B cell (primary cell): ENCODE measurements at regions not wholly inside any gene's neighbourhood (a gene's known extent, or its start where the extent isn't known, plus 50 kb on each side); places are given as distances from the start of the nearest gene placed in this dataset.

Experiments used
- ATAC-seq: fragments of 200-7000 bp; cut with Tn5 transposase; one replicate; pipeline ENCODE4 v1.10.0; 2021; ENCODE audit warnings: low read depth, mild to moderate bottlenecking, moderate number of reproducible peaks, moderate library complexity
- CTCF ChIA-PET: fragments of 350-600 bp; sonication (Branson Sonifier 250); formaldehyde crosslinking; loops from one replicate; lab custom pipeline; 2021; ENCODE audit warnings: antibody characterized with exemption, inconsistent platforms; lab: Charles Lee
- POLR2A ChIA-PET: fragments of 350-600 bp; sonication (Branson Sonifier 250); formaldehyde crosslinking; loops from one replicate; lab custom pipeline; 2021; ENCODE audit warnings: antibody characterized with exemption; lab: Charles Lee
- DNase-seq: peaks from one replicate; pipeline ENCODE4 v3.0.0; 2013
- H2AFZ ChIP-seq: 2 replicates; pipeline ENCODE4 v1.6.1; 2012; ENCODE audit warnings: mild to moderate bottlenecking, low read depth, low read length; ENCODE audit not compliant: insufficient read depth, poor library complexity, severe bottlenecking
- H3K27ac ChIP-seq, 2 donors: 1 replicate in 1 of 2; 2 replicates in 1 of 2; pipeline ENCODE4 v1.5.1; 2012 to 2013; ENCODE audit warnings: low read length in 2 of 2, mild to moderate bottlenecking in 2 of 2, moderate library complexity in 1 of 2
- H3K27me3 ChIP-seq, 4 experiments: fragments of 200-600 bp in 1 of 4; sonication (generic) in 1 of 4; replicated peaks in 1 of 4; 1 replicate in 2 of 4; 2 replicates in 2 of 4; pipeline versions ENCODE4 v1.6.1 to v1.7.0; 2013 to 2016; ENCODE audit warnings: low read length in 3 of 4, mild to moderate bottlenecking in 2 of 4, mixed read lengths in 1 of 4, moderate library complexity in 1 of 4; ENCODE audit not compliant: insufficient read depth in 4 of 4, control insufficient read depth in 3 of 4; ENCODE audit errors: control extremely low read depth in 1 of 4
- H3K36me3 ChIP-seq, 2 experiments: replicated peaks in 1 of 2; 1 replicate in 1 of 2; 2 replicates in 1 of 2; pipeline versions ENCODE4 v1.6.1 to v1.7.1; 2013; ENCODE audit warnings: low read length in 1 of 2; ENCODE audit not compliant: insufficient read depth in 2 of 2, control insufficient read depth in 1 of 2; ENCODE audit errors: control extremely low read depth in 1 of 2, extremely low read depth in 1 of 2
- H3K4me1 ChIP-seq, 2 donors: fragments of 200-600 bp in 1 of 2; sonication (generic) in 1 of 2; 1 replicate in 1 of 2; 2 replicates in 1 of 2; pipeline versions ENCODE4 v1.5.1 to v1.6.1; 2013 to 2017; ENCODE audit warnings: low read length in 2 of 2; ENCODE audit not compliant: control insufficient read depth in 2 of 2, insufficient read depth in 2 of 2
- H3K4me2 ChIP-seq: replicated peaks from 2 replicates; pipeline ENCODE3; 2012; ENCODE audit warnings: mild to moderate bottlenecking, low read depth, low read length; ENCODE audit not compliant: poor library complexity, severe bottlenecking
- H3K4me3 ChIP-seq, 5 experiments: fragments of 200-600 bp in 1 of 5; sonication (generic) in 1 of 5; 1 replicate in 3 of 5; 2 replicates in 2 of 5; pipeline versions ENCODE4 v1.5.1 to v1.7.0; 2011 to 2016; ENCODE audit warnings: low read length in 4 of 5, mild to moderate bottlenecking in 4 of 5, low read depth in 2 of 5, control low read depth in 1 of 5, moderate library complexity in 1 of 5; ENCODE audit not compliant: insufficient read depth in 1 of 5; ENCODE audit errors: control extremely low read depth in 1 of 5, extremely low read depth in 1 of 5
- H3K79me2 ChIP-seq: fragments of 200-600 bp; sonication (generic); one replicate; pipeline ENCODE4 v1.6.0; 2016; ENCODE audit warnings: low read length; ENCODE audit not compliant: control insufficient read depth, insufficient read depth
- H3K9ac ChIP-seq: fragments of 200-600 bp; sonication (generic); 2 replicates; pipeline ENCODE4 v1.6.1; 2017; ENCODE audit warnings: mild to moderate bottlenecking, low read length, moderate library complexity
- H3K9me3 ChIP-seq, 3 donors: one replicate each; pipeline versions ENCODE4 v1.6.1 to v1.7.1; 2013; ENCODE audit warnings: low read length in 2 of 3; ENCODE audit not compliant: control insufficient read depth in 2 of 3, insufficient read depth in 1 of 3; ENCODE audit errors: control extremely low read depth in 1 of 3
- H4K20me1 ChIP-seq: 2 replicates; pipeline ENCODE4 v1.6.0; 2012; ENCODE audit warnings: mild to moderate bottlenecking, low read length; ENCODE audit not compliant: insufficient read depth, control insufficient read depth, poor library complexity, severe bottlenecking
- H3K27ac Mint-ChIP-seq: one replicate; pipeline ENCODE4 v1.8.0; 2021; ENCODE audit warnings: mixed read lengths
- H3K27me3 Mint-ChIP-seq: one replicate; pipeline ENCODE4 v1.8.0; 2021; ENCODE audit warnings: mixed read lengths
- H3K4me1 Mint-ChIP-seq: one replicate; pipeline ENCODE4 v1.8.0; 2021; ENCODE audit warnings: mixed read lengths
- H3K4me3 Mint-ChIP-seq: one replicate; pipeline ENCODE4 v1.8.0; 2021; ENCODE audit warnings: mixed read lengths
- H3K9me3 Mint-ChIP-seq: one replicate; pipeline ENCODE4 v1.8.0; 2022; ENCODE audit warnings: mixed read lengths; ENCODE audit not compliant: insufficient read depth
- EZH2 ChIP-seq: IDR thresholded peaks from 2 replicates; pipeline ENCODE4 v1.6.1; 2012; ENCODE audit warnings: borderline replicate concordance, low read depth, mild to moderate bottlenecking, moderate library complexity, low read length; ENCODE audit not compliant: insufficient read depth, poor library complexity, severe bottlenecking
- WGBS: methylation state at CpG from one replicate; pipeline ENCODE4 v1.1.5; 2013; ENCODE audit warnings: missing lambda C conversion rate; ENCODE audit not compliant: insufficient coverage; 5-methylcytosine and 5-hydroxymethylcytosine counted together
- intact Hi-C: fragments of 100-400 bp; cut with micrococcal nuclease; formaldehyde crosslinking; loops from one replicate; pipeline ENCODE4 v1.10.0; 2022
- TF ChIP-seq, protein P1 (sequence below): fragments of 200-600 bp; IDR thresholded peaks from one replicate; pipeline ENCODE4 v1.8.0; 2022; ENCODE audit warnings: antibody characterized with exemption, mild to moderate bottlenecking

DNA sequence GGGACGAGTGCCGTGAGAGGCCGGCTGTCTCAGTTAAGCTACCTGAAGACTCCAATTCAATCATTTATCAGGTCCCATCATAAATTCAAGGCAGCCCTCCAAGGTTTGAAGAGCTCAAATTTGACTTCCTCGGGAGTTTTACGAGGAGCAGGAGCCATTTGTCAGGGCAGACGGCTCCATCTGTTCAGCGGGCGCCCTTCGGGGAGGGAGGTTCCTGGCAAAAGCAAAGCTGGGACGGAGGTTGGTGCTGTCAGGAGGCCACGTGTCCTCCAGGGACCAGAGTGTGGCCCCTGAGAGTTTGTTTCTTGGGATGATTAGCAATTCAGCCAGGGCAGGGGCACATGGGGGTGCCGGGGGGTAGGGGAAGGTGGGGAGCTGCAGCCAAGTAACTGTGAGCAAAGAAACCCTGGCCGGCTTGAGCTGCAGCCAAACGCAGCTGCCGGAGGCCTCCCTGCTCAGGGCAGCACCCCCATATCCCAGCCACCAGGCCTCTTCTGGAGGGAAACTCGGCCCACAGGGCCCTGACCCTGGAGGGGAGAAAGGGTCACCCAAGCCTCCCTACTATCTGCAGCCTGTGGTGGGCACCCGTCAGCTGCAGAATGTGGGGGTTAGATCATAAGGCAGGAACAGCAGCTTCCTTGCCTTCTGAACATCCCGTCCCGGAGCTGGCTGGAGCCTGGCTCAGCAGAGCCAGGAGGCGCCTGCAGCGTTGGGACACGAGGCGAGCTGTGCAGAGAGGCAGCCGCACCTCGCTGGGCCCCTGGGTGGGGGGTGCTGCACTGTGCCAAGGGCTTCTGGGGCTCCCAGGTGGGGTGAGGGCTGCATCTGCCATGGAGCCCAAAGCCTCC, 63.6 kb upstream of the GATA5 start:
- no peak for TF ChIP-seq EZH2
- TF ChIP-seq, protein P1, sequence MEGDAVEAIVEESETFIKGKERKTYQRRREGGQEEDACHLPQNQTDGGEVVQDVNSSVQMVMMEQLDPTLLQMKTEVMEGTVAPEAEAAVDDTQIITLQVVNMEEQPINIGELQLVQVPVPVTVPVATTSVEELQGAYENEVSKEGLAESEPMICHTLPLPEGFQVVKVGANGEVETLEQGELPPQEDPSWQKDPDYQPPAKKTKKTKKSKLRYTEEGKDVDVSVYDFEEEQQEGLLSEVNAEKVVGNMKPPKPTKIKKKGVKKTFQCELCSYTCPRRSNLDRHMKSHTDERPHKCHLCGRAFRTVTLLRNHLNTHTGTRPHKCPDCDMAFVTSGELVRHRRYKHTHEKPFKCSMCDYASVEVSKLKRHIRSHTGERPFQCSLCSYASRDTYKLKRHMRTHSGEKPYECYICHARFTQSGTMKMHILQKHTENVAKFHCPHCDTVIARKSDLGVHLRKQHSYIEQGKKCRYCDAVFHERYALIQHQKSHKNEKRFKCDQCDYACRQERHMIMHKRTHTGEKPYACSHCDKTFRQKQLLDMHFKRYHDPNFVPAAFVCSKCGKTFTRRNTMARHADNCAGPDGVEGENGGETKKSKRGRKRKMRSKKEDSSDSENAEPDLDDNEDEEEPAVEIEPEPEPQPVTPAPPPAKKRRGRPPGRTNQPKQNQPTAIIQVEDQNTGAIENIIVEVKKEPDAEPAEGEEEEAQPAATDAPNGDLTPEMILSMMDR, result no peak
- Histone ChIP-seq H4K20me1 (no peaks in the 10 kb centered on the region), H3K79me2 (no peaks in the 10 kb centered on the region), H2AFZ (no peak overlapping the region), H3K9ac (no peak overlapping the region), H3K9me3 (peaks cover 0 to 3% (median 0%) of the 10 kb centered on the region in 3 donors), H3K27me3 (peaks cover 0 to 2% (median 0%) of the 10 kb centered on the region in 4 experiments), H3K4me2 (no peak overlapping the region), H3K4me1 (no peaks in the 10 kb centered on the region), H3K36me3 (no peaks in the 10 kb centered on the region), H3K4me3 (no peak overlapping the region), H3K27ac (no peak overlapping the region)
- Mint-ChIP-seq H3K9me3 (no peaks in the 10 kb centered on the region), H3K4me3 (no peak overlapping the region), H3K27me3 (peaks cover 5% of the 10 kb centered on the region), H3K4me1 (no peaks in the 10 kb centered on the region), H3K27ac (no peak overlapping the region)
- ATAC-seq, result no peak
- intact Hi-C loops, result no loop called here
- CTCF ChIA-PET, result no interaction called here
- WGBS, result 84% methylated on average over 22 of the region's 25 CpGs
- POLR2A ChIA-PET, result interaction anchor here (0.6 kb wide), 1 partner anchor 1247 kb away, joined by 3 read pairs; no protein-coding TSS in a partner anchor
- DNase-seq, result no peak

DNA sequence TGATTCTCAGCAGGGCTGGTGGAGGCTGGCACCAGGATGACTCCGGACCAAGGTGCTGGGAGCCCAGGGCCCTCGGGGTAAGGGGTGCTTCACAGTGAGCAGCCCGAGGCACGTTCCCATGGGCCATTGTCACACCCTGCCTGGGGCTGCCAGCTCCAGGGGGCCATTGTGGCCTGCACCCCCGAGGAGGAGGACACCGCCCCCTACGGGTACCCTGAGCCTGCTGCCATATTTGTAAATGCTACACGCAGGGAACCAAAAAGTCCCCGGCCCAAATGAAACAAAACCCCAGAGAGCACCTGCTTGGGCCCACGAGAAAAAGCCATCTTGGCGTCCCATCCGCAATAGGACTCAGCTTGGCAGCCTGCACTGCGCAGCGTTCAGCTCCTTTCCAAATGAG, 64.7 kb upstream of the GATA5 start:
- H3K4me1 Mint-ChIP-seq, result no peaks in the 10 kb centered on the region
- Histone ChIP-seq H2AFZ (no peak overlapping the region), H4K20me1 (no peaks in the 10 kb centered on the region), H3K27me3 (peaks cover 0 to 2% (median 0%) of the 10 kb centered on the region in 4 experiments), H3K9ac (no peak overlapping the region), H3K79me2 (no peaks in the 10 kb centered on the region), H3K4me3 (no peak overlapping the region), H3K27ac (no peak overlapping the region), H3K4me2 (no peak overlapping the region), H3K9me3 (peaks cover 0 to 13% (median 0%) of the 10 kb centered on the region in 3 donors), H3K4me1 (no peaks in the 10 kb centered on the region), H3K36me3 (no peaks in the 10 kb centered on the region)
- DNase-seq (no peak), ATAC-seq (no peak)
- WGBS, result 85% methylated on average over 11 of the region's 14 CpGs
- no peaks in the 10 kb centered on the region for H3K9me3 Mint-ChIP-seq
- no peak overlapping the region for H3K4me3 Mint-ChIP-seq
- ChIA-PET POLR2A (no interaction called here), CTCF (interaction anchor here (1.6 kb wide), 1 partner anchor 84 kb away, joined by 5 read pairs; no protein-coding TSS in a partner anchor)
- H3K27me3 Mint-ChIP-seq, result peaks cover 7% of the 10 kb centered on the region
- intact Hi-C loops, result no loop called here
- no peak overlapping the region for H3K27ac Mint-ChIP-seq
- TF ChIP-seq EZH2, result no peak
- TF ChIP-seq, protein P1, result no peak
